ENCODE measurements at regions not wholly inside any gene's neighbourhood (a gene's known extent, or its start where the extent isn't known, plus 50 kb on each side); places are given as distances from the start of the nearest gene placed in this dataset.

DNA sequence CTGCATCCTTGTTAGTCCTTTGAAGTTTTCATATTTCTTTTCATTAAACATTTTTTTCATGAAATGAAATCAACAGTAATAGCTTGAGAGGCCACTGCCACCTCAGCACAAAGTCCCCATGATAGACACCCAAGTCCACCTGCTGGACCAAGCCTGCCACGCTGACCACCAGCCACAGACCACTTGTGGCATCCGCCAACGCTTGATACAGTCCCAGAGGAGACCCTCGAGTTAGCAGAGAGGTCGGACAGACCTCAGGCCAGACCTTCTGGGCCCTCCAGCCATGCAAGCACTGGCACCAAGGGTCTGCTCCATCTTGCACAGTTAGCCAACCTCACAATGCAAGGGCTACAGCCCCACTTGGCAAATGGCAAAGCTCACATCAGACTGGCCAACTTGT is 91.8 kb upstream of the RTL6 start:
- no peaks in the 10 kb centered on the region for H3K79me2 ChIP-seq (ENCODE audit: insufficient read depth, low read length)
- H3K9me2 ChIP-seq (replicated peaks; ENCODE audit: insufficient read depth, low read length) = no peaks in the 10 kb centered on the region
- no peaks in the 10 kb centered on the region for H3K36me3 ChIP-seq (ENCODE audit: low read length)
- no peaks in the 10 kb centered on the region for H4K20me1 ChIP-seq (ENCODE audit: low read depth, low read length)
- H3K9ac ChIP-seq (ENCODE audit: low read length) = no peak overlapping the region
- no peaks in the 10 kb centered on the region for H3K9me3 ChIP-seq (ENCODE audit: insufficient read depth, low read length)
- no peak overlapping the region for H2AFZ ChIP-seq (ENCODE audit: low read depth, low read length, severe bottlenecking)
- H3K27ac ChIP-seq (ENCODE audit: low read depth, low read length) = no peak overlapping the region
- no peaks in the 10 kb centered on the region for H3F3A ChIP-seq (ENCODE audit: insufficient read depth)
- no peak overlapping the region for H3K4me2 ChIP-seq (ENCODE audit: low read depth, low read length, poor library complexity, severe bottlenecking)
- no peak overlapping the region for H3K4me3 ChIP-seq (ENCODE audit: insufficient read depth, low read length, poor library complexity, severe bottlenecking)
- no peaks in the 10 kb centered on the region for H3K27me3 ChIP-seq (ENCODE audit: low read length)
- TF ChIP-seq CTCF (IDR thresholded peaks at IDR 0.05; ENCODE audit: insufficient read depth, low read length, poor library complexity, severe bottlenecking) (no peak), EZH2phosphoT487 (conservative IDR thresholded peaks at IDR 0.05; ENCODE audit: low read length) (no peak)

GRCh38 chr22:44588348-44588747 is 90.3 kb upstream of the RTL6 start:
- H4K20me1 ChIP-seq (ENCODE audit: low read depth, low read length) = no peaks in the 10 kb centered on the region
- H3K9ac ChIP-seq (ENCODE audit: low read length) = no peak overlapping the region
- no peak overlapping the region for H2AFZ ChIP-seq (ENCODE audit: low read depth, low read length, severe bottlenecking)
- H3K36me3 ChIP-seq (ENCODE audit: low read length) = no peaks in the 10 kb centered on the region
- no peak overlapping the region for H3K4me3 ChIP-seq (ENCODE audit: insufficient read depth, low read length, poor library complexity, severe bottlenecking)
- H3K9me2 ChIP-seq (replicated peaks; ENCODE audit: insufficient read depth, low read length) = no peaks in the 10 kb centered on the region
- H3K79me2 ChIP-seq (ENCODE audit: insufficient read depth, low read length) = no peaks in the 10 kb centered on the region
- H3K27ac ChIP-seq (ENCODE audit: low read depth, low read length) = no peak overlapping the region
- TF ChIP-seq CTCF (IDR thresholded peaks at IDR 0.05; ENCODE audit: insufficient read depth, low read length, poor library complexity, severe bottlenecking) (no peak), EZH2phosphoT487 (conservative IDR thresholded peaks at IDR 0.05; ENCODE audit: low read length) (no peak)
- no peaks in the 10 kb centered on the region for H3K9me3 ChIP-seq (ENCODE audit: insufficient read depth, low read length)
- no peak overlapping the region for H3K4me2 ChIP-seq (ENCODE audit: low read depth, low read length, poor library complexity, severe bottlenecking)
- no peaks in the 10 kb centered on the region for H3K27me3 ChIP-seq (ENCODE audit: low read length)
- H3F3A ChIP-seq (ENCODE audit: insufficient read depth) = no peaks in the 10 kb centered on the region

DNA sequence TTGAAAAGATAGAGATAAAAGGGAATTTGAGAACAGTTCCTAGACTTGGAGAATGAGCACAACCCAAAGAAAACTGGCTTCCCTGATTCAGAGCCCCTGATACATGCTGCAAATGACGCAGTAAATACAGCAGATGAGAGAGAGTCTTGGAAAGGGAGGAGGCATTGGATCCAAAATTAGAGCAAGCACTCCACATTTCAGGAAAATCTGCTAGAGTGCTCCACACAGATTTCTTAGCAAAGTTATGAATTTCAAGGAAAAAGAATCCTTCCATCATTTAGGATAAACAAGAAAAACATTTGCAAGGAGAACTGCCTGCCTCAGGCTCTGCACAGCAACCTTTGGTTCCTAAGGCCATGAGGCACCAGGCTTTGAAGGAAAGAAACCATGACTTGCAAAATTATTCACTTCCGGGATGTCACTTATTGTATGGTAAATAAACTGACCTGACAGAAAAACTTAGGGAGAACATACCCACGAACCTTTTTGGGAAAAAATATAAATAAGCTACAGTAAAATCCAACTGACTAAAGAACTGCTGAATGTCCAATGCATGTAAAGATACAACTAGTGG is 89.8 kb upstream of the RTL6 start:
- TF ChIP-seq CTCF (IDR thresholded peaks at IDR 0.05; ENCODE audit: insufficient read depth, low read length, poor library complexity, severe bottlenecking) (no peak), EZH2phosphoT487 (conservative IDR thresholded peaks at IDR 0.05; ENCODE audit: low read length) (no peak)
- Histone ChIP-seq H3K9me3 (ENCODE audit: insufficient read depth, low read length) (no peaks in the 10 kb centered on the region), H3K36me3 (ENCODE audit: low read length) (no peaks in the 10 kb centered on the region), H3K9me2 (replicated peaks; ENCODE audit: insufficient read depth, low read length) (no peaks in the 10 kb centered on the region), H3K4me2 (ENCODE audit: low read depth, low read length, poor library complexity, severe bottlenecking) (no peak overlapping the region), H3K27ac (ENCODE audit: low read depth, low read length) (no peak overlapping the region), H3K9ac (ENCODE audit: low read length) (no peak overlapping the region), H3K4me3 (ENCODE audit: insufficient read depth, low read length, poor library complexity, severe bottlenecking) (no peak overlapping the region), H3K79me2 (ENCODE audit: insufficient read depth, low read length) (no peaks in the 10 kb centered on the region), H3K27me3 (ENCODE audit: low read length) (no peaks in the 10 kb centered on the region), H3F3A (ENCODE audit: insufficient read depth) (no peaks in the 10 kb centered on the region), H4K20me1 (ENCODE audit: low read depth, low read length) (no peaks in the 10 kb centered on the region), H2AFZ (ENCODE audit: low read depth, low read length, severe bottlenecking) (no peak overlapping the region)
